Heart left ventricle (tissue), 13 donors: ENCODE measurements at regions not wholly inside any gene's neighbourhood (a gene's known extent, or its start where the extent isn't known, plus 50 kb on each side); places are given as distances from the start of the nearest gene placed in this dataset.

Experiments
- POLR2A ChIP-seq, 2 donors: fragments of 450-650 bp; IDR thresholded peaks; one replicate each; pipeline ENCODE4 v1.6.1; 2017; ENCODE audit warnings: antibody characterized with exemption in 2 of 2, mild to moderate bottlenecking in 2 of 2, moderate library complexity in 2 of 2
- TF ChIP-seq, protein P1 (sequence below), 12 donors: fragments of 200-600 bp; sonication (generic) in 4 of 12; IDR thresholded peaks; one replicate each; pipeline versions ENCODE4 v1.5.0 to v1.8.0; 2018 to 2022; ENCODE audit warnings: antibody characterized with exemption in 12 of 12, mild to moderate bottlenecking in 5 of 12
- donor health status: ischemic (EF 13 %, LVEDD 7.1; RV severe dilation, severe dysfunction).
- donor health status: DM: no; HTN: yes; CAD: no.
- donor health status: DM: no; HTN: no; CAD: no.
- donor health status: ischemic (EF 25% LVEDD 6.9; RV normal size, moderate dysfunction).
- donor health status: ischemic (EF 25% LVEDD 5.7; RV mildly dilated, moderate dysfunction).
- donor health status: ischemic (EF 35%, LVEDD 5.7; RV mildly dilated, moderate dysfunction).
- donor health status: nonischemic (EF 11% LVEDD 7.7; RV severe dilation, severe dysfunction).
- donor health status: DM: yes; HTN: yes; CAD: no.
- donor health status: PGD.
- donor health status: ischemic (EF 29% LVEDD 5.4; RV normal size, mild dysfunction).
- donor health status: nonischemic (EF 23%, LVEDD 6.1; RV moderate dilation, normal function).

DNA sequence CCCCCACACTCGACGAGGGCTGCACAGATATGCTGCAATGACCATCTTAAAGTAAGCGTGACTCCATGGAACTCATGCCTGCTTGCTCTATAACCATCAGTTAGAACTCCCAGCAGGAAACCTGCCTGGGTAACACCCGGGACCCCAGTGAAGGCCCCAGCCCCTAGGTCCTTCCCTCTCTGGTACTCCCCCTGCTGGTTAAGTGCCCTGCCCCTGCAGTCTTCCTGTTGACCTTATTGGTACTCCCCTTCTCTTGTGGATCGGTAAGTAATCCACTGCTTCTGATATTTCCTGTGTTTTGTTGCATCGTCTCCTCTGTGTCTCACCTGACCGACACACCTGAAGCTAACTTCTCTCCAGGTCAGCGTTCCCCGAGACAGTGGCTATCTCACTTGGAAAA lies 104.8 kb upstream of the COG2 start:
- no peak for TF ChIP-seq POLR2A (IDR thresholded peaks at IDR 0.05)
- TF ChIP-seq, protein P1, sequence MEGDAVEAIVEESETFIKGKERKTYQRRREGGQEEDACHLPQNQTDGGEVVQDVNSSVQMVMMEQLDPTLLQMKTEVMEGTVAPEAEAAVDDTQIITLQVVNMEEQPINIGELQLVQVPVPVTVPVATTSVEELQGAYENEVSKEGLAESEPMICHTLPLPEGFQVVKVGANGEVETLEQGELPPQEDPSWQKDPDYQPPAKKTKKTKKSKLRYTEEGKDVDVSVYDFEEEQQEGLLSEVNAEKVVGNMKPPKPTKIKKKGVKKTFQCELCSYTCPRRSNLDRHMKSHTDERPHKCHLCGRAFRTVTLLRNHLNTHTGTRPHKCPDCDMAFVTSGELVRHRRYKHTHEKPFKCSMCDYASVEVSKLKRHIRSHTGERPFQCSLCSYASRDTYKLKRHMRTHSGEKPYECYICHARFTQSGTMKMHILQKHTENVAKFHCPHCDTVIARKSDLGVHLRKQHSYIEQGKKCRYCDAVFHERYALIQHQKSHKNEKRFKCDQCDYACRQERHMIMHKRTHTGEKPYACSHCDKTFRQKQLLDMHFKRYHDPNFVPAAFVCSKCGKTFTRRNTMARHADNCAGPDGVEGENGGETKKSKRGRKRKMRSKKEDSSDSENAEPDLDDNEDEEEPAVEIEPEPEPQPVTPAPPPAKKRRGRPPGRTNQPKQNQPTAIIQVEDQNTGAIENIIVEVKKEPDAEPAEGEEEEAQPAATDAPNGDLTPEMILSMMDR (IDR thresholded peaks at IDR 0.05): no peak
